ENCODE measurements at regions not wholly inside any gene's neighbourhood (a gene's known extent, or its start where the extent isn't known, plus 50 kb on each side); places are given as distances from the start of the nearest gene placed in this dataset.

DNA sequence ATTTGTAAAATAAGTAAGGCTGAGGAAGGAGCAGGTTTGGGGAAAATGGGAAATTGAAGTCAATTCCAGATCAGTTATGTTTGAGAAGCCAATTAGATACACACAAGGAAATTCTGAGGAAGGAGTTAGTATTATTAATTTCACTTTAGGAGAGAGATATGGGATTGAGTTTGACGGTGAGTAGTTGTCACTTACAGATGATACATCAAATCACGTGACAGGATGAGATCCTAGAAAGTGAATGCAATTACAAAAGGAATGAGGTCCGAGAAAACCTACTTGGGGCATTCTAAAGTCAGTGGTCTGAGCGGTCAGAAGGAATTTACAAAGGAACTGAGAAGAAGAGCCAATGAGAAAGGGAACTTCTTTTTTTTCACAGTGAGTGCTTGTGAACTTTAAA, 364.3 kb upstream of the TMEM229A start:
- TF ChIP-seq, protein P1, sequence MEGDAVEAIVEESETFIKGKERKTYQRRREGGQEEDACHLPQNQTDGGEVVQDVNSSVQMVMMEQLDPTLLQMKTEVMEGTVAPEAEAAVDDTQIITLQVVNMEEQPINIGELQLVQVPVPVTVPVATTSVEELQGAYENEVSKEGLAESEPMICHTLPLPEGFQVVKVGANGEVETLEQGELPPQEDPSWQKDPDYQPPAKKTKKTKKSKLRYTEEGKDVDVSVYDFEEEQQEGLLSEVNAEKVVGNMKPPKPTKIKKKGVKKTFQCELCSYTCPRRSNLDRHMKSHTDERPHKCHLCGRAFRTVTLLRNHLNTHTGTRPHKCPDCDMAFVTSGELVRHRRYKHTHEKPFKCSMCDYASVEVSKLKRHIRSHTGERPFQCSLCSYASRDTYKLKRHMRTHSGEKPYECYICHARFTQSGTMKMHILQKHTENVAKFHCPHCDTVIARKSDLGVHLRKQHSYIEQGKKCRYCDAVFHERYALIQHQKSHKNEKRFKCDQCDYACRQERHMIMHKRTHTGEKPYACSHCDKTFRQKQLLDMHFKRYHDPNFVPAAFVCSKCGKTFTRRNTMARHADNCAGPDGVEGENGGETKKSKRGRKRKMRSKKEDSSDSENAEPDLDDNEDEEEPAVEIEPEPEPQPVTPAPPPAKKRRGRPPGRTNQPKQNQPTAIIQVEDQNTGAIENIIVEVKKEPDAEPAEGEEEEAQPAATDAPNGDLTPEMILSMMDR (IDR thresholded peaks at IDR 0.05), result no peak
- TF ChIP-seq POLR2A (IDR thresholded peaks at IDR 0.05), result no peak

Measured in lower leg skin (tissue), 3 donors.